ENCODE measurements at regions not wholly inside any gene's neighbourhood (a gene's known extent, or its start where the extent isn't known, plus 50 kb on each side); places are given as distances from the start of the nearest gene placed in this dataset.

- Histone ChIP-seq H2AFZ (ENCODE audit: insufficient read depth, low read depth, low read length, poor library complexity, severe bottlenecking) (no peak overlapping the region), H3K36me3 (replicated peaks in 1 of 2; ENCODE audit: control extremely low read depth in 1 of 2, control insufficient read depth in 1 of 2, extremely low read depth in 1 of 2, insufficient read depth in 2 of 2, low read length in 1 of 2) (no peaks in the 10 kb centered on the region), H3K27ac (ENCODE audit: low read length in 2 of 2) (no peak overlapping the region), H3K4me2 (replicated peaks; ENCODE audit: low read depth, low read length, poor library complexity, severe bottlenecking) (no peak overlapping the region), H3K79me2 (ENCODE audit: control insufficient read depth, insufficient read depth, low read length) (no peaks in the 10 kb centered on the region), H3K4me3 (ENCODE audit: control extremely low read depth in 1 of 5, extremely low read depth in 1 of 5, insufficient read depth in 1 of 5, low read depth in 2 of 5, low read length in 4 of 5) (no peak overlapping the region), H3K4me1 (ENCODE audit: control insufficient read depth in 2 of 2, insufficient read depth in 2 of 2, low read length in 2 of 2) (no peaks in the 10 kb centered on the region), H4K20me1 (ENCODE audit: control insufficient read depth, insufficient read depth, low read length, poor library complexity, severe bottlenecking) (no peaks in the 10 kb centered on the region), H3K9me3 (ENCODE audit: control extremely low read depth in 1 of 3, control insufficient read depth in 2 of 3, insufficient read depth in 1 of 3, low read length in 2 of 3) (peaks cover 0 to 4% (median 0%) of the 10 kb centered on the region in 3 donors), H3K9ac (ENCODE audit: low read length) (no peak overlapping the region), H3K27me3 (replicated peaks in 1 of 4; ENCODE audit: control extremely low read depth in 1 of 4, control insufficient read depth in 3 of 4, insufficient read depth in 4 of 4, low read length in 3 of 4) (no peaks in the 10 kb centered on the region)
- peaks cover 14% of the 10 kb centered on the region for H3K27me3 Mint-ChIP-seq
- no peak for ATAC-seq (ENCODE audit: low read depth)
- no peaks in the 10 kb centered on the region for H3K9me3 Mint-ChIP-seq (ENCODE audit: insufficient read depth)
- no peak overlapping the region for H3K4me3 Mint-ChIP-seq
- intact Hi-C loops (cut with micrococcal nuclease): no loop called here
- no peak for DNase-seq
- WGBS (ENCODE audit: insufficient coverage): 100% methylated on average over 2 of the region's 6 CpGs
- TF ChIP-seq CTCF (IDR thresholded peaks at IDR 0.05) (no peak), EZH2 (IDR thresholded peaks at IDR 0.05; ENCODE audit: borderline replicate concordance, insufficient read depth, low read depth, low read length, poor library complexity, severe bottlenecking) (no peak)
- H3K4me1 Mint-ChIP-seq: no peaks in the 10 kb centered on the region
- no peak overlapping the region for H3K27ac Mint-ChIP-seq
- ChIA-PET CTCF (no interaction called here), POLR2A (no interaction called here)
Measured at GRCh38 chr4:24729119-24729730, 66.1 kb upstream of the SOD3 start.

- Histone ChIP-seq H3K9ac (ENCODE audit: low read length) (no peak overlapping the region), H3K27ac (ENCODE audit: low read length in 2 of 2) (no peak overlapping the region), H3K27me3 (replicated peaks in 1 of 4; ENCODE audit: control extremely low read depth in 1 of 4, control insufficient read depth in 3 of 4, insufficient read depth in 4 of 4, low read length in 3 of 4) (no peaks in the 10 kb centered on the region), H3K79me2 (ENCODE audit: control insufficient read depth, insufficient read depth, low read length) (no peaks in the 10 kb centered on the region), H4K20me1 (ENCODE audit: control insufficient read depth, insufficient read depth, low read length, poor library complexity, severe bottlenecking) (no peaks in the 10 kb centered on the region), H3K4me2 (replicated peaks; ENCODE audit: low read depth, low read length, poor library complexity, severe bottlenecking) (no peak overlapping the region), H3K4me3 (ENCODE audit: control extremely low read depth in 1 of 5, extremely low read depth in 1 of 5, insufficient read depth in 1 of 5, low read depth in 2 of 5, low read length in 4 of 5) (no peak overlapping the region), H3K4me1 (ENCODE audit: control insufficient read depth in 2 of 2, insufficient read depth in 2 of 2, low read length in 2 of 2) (no peaks in the 10 kb centered on the region), H2AFZ (ENCODE audit: insufficient read depth, low read depth, low read length, poor library complexity, severe bottlenecking) (no peak overlapping the region), H3K36me3 (replicated peaks in 1 of 2; ENCODE audit: control extremely low read depth in 1 of 2, control insufficient read depth in 1 of 2, extremely low read depth in 1 of 2, insufficient read depth in 2 of 2, low read length in 1 of 2) (no peaks in the 10 kb centered on the region), H3K9me3 (ENCODE audit: control extremely low read depth in 1 of 3, control insufficient read depth in 2 of 3, insufficient read depth in 1 of 3, low read length in 2 of 3) (peaks cover 0 to 3% (median 0%) of the 10 kb centered on the region in 3 donors)
- Mint-ChIP-seq H3K27me3 (peaks cover 14% of the 10 kb centered on the region), H3K4me1 (no peaks in the 10 kb centered on the region), H3K9me3 (ENCODE audit: insufficient read depth) (no peaks in the 10 kb centered on the region), H3K4me3 (no peak overlapping the region), H3K27ac (no peak overlapping the region)
- WGBS (ENCODE audit: insufficient coverage): 90% methylated on average over 15 of the region's 16 CpGs
- ATAC-seq (ENCODE audit: low read depth) (no peak), DNase-seq (no peak)
- CTCF ChIA-PET: no interaction called here
- TF ChIP-seq EZH2 (IDR thresholded peaks at IDR 0.05; ENCODE audit: borderline replicate concordance, insufficient read depth, low read depth, low read length, poor library complexity, severe bottlenecking) (no peak), CTCF (IDR thresholded peaks at IDR 0.05) (no peak)
- POLR2A ChIA-PET: no interaction called here
- intact Hi-C loops (cut with micrococcal nuclease): no loop called here
Measured at GRCh38 chr4:24730256-24731001, 64.9 kb upstream of the SOD3 start.

Data from B cell (primary cell).